HEK293 (cell line): ENCODE measurements at regions not wholly inside any gene's neighbourhood (a gene's known extent, or its start where the extent isn't known, plus 50 kb on each side); places are given as distances from the start of the nearest gene placed in this dataset.

Source experiments
- BCL11A ChIP-seq: fragments of 450-650 bp; formaldehyde crosslinking; IDR thresholded peaks from 2 replicates; pipeline ENCODE4 v1.5.1; 2016; ENCODE audit warnings: low read depth, missing biosample characterization, missing genetic modification characterization
- CTCF ChIP-seq: fragments of 450-650 bp; formaldehyde crosslinking; IDR thresholded peaks from 2 replicates; pipeline ENCODE4 v1.5.1; 2016; ENCODE audit warnings: missing biosample characterization, missing genetic modification characterization
- KLF16 ChIP-seq: fragments of 450-650 bp; formaldehyde crosslinking; IDR thresholded peaks from 2 replicates; pipeline ENCODE4 v1.5.1; 2017; ENCODE audit warnings: missing biosample characterization, missing genetic modification characterization
- PBX3 ChIP-seq: sonication (generic); formaldehyde crosslinking; IDR thresholded peaks from 2 replicates; pipeline ENCODE4 v1.8.1; 2022; ENCODE audit warnings: mild to moderate bottlenecking, moderate library complexity, missing genetic modification reagents
- REST ChIP-seq: fragments of 450-650 bp; formaldehyde crosslinking; IDR thresholded peaks from 2 replicates; pipeline ENCODE4 v1.5.1; 2016; ENCODE audit warnings: missing biosample characterization, missing genetic modification characterization
- ZBTB26 ChIP-seq: fragments of 450-650 bp; formaldehyde crosslinking; optimal IDR thresholded peaks from 2 replicates; pipeline ENCODE3; 2016; ENCODE audit warnings: missing biosample characterization, mild to moderate bottlenecking, missing genetic modification characterization
- ZNF433 ChIP-seq: fragments of 450-650 bp; formaldehyde crosslinking; IDR thresholded peaks from 2 replicates; pipeline ENCODE4 v1.5.1; 2016; ENCODE audit warnings: missing biosample characterization, missing genetic modification characterization, low read depth

GRCh38 chr5:166948679-166949078 lies 1342.8 kb upstream of the WWC1 start:
- TF ChIP-seq ZNF433 (tag by site-specific recombination) (no peak), CTCF (no peak), KLF16 (tag by site-specific recombination) (no peak), REST (tag by site-specific recombination) (no peak), BCL11A (tag by site-specific recombination) (no peak), PBX3 (CRISPR knock-in tag) (no peak), ZBTB26 (tag by site-specific recombination) (no peak)
